Stimulated activated CD8-positive, alpha-beta memory T cell treated with anti-CD3 and anti-CD28 coated beads, Interleukin-4, amount 100 ng/mL, for 48 hours (primary cell): ENCODE measurements at regions not wholly inside any gene's neighbourhood (a gene's known extent, or its start where the extent isn't known, plus 50 kb on each side); places are given as distances from the start of the nearest gene placed in this dataset.
A peak's percentile ranks its signal among the peaks of the same experiment; 100 is the strongest.
"Not testable (repeated sequence)": the region's sequence is repeated elsewhere in the genome, so short reads cannot be mapped to it uniquely, and the experiment has no call there.

Experiments
- DNase-seq: peaks from one replicate; pipeline ENCODE4 v3.0.0-alpha.2; 2020

DNA sequence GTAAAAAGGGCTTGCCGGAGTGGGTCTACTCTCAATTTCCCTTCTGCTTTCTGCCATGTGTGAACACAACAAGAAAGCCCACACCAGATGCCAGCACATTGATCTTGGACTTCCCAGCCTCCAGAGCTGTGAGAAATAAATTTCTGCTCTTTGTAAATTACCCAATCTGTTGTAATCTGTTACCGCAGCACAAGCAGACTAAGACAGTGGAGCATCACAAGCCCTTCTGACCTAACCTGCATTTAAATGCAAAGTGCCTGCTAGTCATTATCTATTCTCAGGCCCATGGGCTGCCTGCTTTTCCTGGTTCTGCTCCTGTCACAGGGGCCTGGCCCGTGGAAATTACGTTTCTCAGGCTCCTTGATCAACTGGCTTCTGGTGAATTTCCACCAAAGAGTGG is 199.3 kb upstream of the AUTS2 start:
- no peak for DNase-seq

DNA sequence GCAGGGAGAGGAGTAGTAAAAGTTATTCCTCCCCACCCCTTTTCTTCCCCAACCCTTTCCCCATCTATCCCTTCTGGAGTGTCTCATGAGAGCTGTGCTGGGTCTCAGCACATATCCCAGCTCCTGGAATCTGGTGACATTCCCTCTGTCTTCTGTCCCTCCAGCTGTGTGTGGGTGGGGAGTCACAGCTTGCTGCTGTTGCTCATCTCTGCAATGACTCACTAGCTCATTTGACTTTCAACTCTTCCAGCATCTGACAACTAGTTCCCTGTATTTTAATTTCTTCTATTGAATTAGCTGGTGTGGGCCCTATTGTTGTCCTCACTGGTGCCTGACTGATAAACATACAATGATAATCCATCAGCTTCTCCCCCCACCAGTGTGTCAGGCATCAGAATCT is 198.9 kb upstream of the AUTS2 start:
- DNase-seq: no peak

DNA sequence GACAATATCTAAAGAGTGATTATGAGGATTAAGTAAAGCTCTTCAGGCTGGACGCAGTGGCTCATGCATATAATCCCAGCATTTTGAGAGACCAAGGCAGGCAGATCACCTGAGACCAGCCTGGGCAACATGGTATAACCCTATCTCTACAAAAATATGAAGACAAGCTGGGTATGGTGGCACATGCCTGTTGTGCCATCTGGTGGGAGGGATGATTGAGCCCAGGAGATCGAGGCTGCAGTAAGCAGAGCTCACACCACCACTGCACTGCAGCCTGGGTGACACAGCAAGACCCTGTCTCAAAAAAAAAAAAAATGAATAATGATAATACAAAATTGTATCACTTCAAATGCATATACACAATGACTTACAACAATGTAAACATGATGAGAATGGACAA is 195.6 kb upstream of the AUTS2 start:
- no peak for DNase-seq

DNA sequence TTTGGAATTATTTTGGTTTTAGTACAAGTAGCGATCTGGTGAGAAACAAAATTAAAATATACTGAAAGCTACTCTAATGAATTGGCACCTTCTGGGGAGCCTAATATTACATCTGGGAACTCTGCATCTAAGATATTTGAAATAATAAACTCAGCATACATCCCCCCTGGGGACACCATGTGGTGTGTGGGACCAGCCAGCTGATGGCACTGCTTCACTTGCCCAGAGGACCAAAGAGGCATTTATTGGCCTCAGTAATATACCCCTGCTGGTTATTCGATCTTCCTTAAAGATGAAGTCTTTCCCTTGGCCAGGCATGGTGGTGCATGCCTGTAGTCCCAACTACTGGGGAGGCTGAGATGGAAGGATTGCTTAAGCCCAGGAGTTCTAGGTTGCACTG is 195.1 kb upstream of the AUTS2 start:
- DNase-seq: no peak

GRCh38 chr7:69411018-69411417 is 187.3 kb upstream of the AUTS2 start:
- no peak for DNase-seq

- DNase-seq: no peak
These were observed 186.8 kb upstream of the AUTS2 start for GRCh38 chr7:69411466-69411865.

DNA sequence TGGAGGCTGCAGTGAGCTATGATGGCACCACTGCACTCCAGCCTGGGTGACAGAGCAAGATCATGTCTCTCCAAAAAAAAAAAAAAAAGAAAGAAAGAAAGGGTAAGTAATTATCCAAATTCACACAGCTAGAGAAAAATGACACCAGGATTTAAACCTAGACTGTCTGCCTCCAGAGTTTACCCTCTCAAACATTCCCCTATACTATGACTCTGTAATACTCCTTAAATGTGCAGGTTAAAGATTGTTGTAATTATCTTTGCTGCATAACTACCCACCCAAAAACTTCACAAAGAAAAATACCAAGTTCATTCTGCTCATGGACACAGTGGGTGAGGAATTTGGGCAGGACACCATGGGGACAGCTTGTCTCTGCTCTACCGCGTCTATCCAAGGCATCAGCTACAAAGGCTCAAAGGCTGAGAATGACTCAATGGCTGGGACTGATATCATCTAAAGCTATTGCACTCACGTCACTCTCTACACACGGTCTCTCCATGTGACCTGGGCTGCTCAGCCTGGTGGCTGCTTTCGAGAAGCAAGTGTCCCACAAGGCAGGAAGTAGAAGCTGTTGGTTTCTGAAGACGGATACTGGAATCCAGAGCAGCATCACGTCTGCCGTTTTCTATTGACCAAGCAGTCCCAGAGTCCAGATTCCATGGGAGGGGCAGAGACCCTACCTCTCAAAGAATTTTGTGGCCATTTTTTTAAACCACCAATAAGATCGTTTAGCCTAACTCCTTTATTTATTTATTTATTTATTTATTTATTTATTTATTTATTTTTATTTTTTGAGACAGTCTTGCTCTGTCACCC is 185.7 kb upstream of the AUTS2 start:
- peak; percentile 23 for DNase-seq

DNA sequence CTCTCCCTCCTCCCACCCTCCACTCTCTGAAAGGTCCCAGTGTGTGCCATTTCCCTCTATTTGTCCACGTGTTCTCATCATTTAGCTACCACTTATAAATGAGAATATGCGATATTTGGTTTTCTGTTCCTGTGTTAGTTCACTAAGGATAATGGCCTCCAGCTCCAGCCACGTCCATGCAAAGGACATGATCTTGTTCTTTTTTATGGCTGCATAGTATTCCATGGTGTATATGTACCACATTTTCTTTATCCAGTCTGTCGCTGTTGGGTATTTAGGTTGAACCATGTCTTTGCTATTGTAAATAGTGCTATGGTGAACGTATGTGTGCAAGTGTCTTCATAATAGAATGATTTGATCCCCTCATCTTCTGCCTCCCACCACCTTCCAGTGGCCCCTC is 183.7 kb upstream of the AUTS2 start:
- no peak for DNase-seq

DNA sequence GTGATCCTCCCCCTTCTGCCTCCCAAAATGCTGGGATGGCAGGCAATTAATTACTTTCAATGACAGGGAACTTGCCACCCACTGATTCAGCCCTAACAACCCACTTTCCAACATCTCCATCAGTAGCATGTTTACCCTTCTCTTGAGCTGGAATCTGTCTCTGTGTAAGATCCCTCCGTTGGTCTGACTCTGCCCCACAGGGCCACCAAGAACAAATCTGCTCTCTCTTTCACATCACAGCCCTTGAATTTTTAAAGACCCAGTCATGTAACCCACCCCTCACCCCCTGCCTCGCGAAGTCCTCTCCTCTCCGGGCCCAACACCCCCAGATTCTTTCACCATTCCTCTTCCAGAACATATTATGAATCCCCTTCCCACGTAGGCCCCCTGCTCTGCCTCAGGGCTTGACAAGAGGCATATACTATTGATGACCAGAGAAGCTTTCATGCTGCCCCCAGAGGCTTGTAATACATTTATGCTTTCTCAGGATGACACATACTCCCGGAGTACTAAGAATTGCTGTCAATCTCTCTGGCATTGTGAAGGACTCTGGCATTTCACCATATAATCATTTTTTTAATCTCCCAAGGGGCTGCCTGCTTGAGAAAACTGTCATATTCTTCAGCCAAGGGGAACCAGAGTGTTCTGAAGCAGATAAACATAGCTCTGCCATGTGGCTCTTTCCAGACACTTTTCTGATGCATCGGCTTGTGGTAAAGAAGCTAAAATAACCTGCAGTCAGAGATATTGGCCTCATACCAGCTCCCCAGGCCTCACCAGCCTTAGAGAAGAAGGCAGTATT is 179.2 kb upstream of the AUTS2 start:
- no peak for DNase-seq

DNA sequence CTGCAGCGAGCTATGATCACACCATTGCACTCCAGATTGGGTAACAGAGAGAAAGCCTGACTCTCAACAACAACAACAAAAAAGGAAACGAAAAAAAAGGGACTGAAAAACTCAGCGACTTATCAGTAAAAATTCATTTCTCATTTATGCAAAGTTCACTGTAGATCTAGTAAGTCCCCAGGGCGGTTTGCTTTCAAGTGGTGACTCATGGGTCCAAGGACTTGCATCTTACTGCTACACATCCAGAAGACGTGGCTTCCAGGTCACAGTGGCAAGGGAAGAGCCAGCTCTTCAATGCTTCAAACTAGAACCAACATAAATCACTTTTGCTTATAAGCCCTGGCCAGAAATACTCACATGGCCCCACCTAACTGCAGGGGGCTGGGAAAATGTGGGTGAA is 178.3 kb upstream of the AUTS2 start:
- no peak for DNase-seq

GRCh38 chr7:69422574-69422985 is 175.7 kb upstream of the AUTS2 start:
- no peak for DNase-seq

- no peak for DNase-seq
These were observed 171.6 kb upstream of the AUTS2 start for GRCh38 chr7:69426705-69427104.

- DNase-seq: no peak
These were observed 170.2 kb upstream of the AUTS2 start for GRCh38 chr7:69428089-69428488.

- DNase-seq: no peak
These were observed 168.3 kb upstream of the AUTS2 start for GRCh38 chr7:69429911-69430383.

DNA sequence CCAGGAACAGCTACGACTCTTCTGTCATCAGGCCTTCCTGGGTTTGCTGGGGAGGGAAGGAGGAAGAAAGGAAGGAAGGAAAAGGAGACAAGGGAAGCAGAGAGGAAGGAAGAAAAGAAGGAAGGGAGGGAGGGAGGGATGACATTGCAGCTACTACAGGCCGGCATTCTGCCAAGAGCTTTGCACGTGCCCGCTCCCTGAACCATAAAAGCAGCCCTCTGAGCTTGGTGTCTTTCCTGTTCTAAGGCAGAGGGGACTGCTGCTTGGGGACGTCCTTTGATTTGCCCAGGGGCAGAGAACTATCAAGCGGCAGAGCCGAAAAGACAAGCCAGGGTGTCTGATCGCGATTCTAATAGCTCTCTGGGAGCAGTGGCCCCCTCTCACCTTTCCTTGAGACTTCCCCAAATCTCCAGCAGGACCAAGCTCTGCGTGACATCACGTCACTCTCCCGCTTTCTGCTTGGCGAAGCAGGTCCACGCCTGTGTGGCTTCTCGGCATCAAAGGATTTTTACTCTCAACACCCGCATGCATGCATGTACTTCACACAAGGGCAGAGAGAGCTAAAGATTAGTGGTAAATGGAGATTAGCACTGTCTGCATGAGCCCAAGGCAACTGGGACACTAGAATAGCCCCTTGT is 167.8 kb upstream of the AUTS2 start:
- DNase-seq: no peak

DNA sequence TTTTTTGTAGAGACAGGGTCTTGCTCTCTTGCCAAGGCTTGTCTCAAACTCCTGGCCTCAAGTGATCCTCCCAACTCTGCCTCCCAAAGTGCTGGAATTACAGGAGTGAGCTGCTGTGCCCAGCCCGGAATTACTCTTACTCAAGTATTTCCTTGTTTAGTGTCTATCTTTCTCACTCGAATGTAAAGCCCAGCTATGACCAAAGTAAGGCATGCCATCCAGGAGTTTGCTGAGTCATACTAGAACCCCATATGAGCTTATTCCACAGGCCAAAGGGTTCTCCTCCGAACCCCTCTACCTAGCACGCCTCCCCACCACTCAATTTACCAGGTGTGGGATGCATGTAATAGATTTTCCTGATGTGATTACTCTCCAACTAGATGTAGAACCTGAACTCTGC is 166.6 kb upstream of the AUTS2 start:
- DNase-seq: no peak

- DNase-seq: not testable (repeated sequence)
These were observed 166.0 kb upstream of the AUTS2 start for GRCh38 chr7:69432276-69432675.

DNA sequence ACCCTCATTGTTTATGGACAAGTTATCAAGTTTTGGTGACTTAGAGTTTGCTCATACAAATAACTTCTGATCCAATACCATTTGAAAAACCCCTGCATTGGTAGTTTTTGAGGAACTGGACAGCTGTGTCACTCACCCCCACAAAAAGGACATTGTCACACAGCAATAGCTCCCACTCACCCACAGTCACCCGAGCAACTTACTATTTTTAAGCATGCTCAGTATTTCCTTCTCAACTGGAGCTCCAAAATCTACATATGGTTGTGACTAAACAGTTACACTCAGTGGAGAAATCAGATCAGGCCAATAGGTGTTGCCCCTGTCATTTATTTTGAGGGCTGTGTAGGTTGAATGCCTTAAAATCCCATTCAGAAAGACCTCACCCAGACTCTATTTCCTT is 165.2 kb upstream of the AUTS2 start:
- no peak for DNase-seq

GRCh38 chr7:69434398-69434815 is 163.9 kb upstream of the AUTS2 start:
- DNase-seq: no peak

GRCh38 chr7:69435711-69436110 is 162.6 kb upstream of the AUTS2 start:
- DNase-seq: no peak

- DNase-seq: no peak
These were observed 161.3 kb upstream of the AUTS2 start for GRCh38 chr7:69436946-69437345.

DNA sequence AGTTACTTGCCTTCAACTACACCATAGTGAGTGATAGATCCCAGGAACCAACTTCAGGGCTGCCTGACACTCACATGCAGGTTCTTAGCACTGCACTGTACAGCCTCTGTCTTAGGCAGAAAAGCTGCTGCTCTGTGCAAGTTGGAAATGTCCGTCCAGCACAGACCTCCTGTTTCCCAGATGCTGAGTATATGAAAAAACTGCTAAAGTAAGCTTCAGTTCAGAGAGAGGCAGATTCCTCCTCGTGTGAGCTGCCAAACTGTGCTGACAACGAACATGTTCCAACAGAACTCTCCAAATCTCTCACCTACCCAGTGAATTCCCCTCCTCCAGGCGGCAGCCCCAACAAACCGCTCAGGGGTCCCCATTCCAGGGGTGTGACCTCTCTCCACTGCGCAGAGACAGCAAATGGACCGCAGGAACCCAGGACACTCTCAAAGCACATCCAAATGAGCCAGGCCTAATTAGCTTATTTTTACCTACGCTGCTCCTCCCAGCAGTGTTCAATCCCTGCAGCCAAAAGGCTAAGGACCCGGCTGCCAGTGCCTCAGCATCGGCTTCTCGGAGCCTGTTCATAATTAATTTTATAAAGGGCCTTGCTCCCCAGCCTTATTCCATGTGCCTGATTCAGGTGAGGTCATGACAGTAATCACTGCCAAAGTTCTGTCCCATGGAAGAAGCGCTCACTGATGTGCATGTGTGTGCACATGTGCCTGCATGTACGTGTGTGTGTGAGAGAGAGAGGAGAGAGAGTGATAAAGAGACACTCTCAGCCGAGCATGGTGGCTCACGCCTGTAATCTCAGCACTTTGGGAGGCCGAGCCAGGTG is 159.5 kb upstream of the AUTS2 start:
- DNase-seq: no peak
